22Rv1 (cell line): ENCODE measurements at regions not wholly inside any gene's neighbourhood (a gene's known extent, or its start where the extent isn't known, plus 50 kb on each side); places are given as distances from the start of the nearest gene placed in this dataset.

ENCODE experiments used
- H3K27ac ChIP-seq: fragments of 450-650 bp; 2 replicates; pipeline ENCODE4 v1.5.1; 2017
- CTCF ChIP-seq: fragments of 450-650 bp; IDR thresholded peaks from 2 replicates; pipeline ENCODE4 v1.5.1; 2017; ENCODE audit warnings: mild to moderate bottlenecking
- ZFX ChIP-seq: fragments of 450-650 bp; IDR thresholded peaks from 2 replicates; pipeline ENCODE4 v1.6.1; 2017; ENCODE audit warnings: antibody characterized with exemption, borderline replicate concordance

GRCh38 chr4:161256172-161256571 lies 907.6 kb downstream of the FSTL5 start:
- H3K27ac ChIP-seq = no peak overlapping the region
- TF ChIP-seq ZFX (no peak), CTCF (no peak)

- TF ChIP-seq CTCF (peak; percentile 35), ZFX (no peak)
- no peak overlapping the region for H3K27ac ChIP-seq
Measured at GRCh38 chr4:161254375-161254774, 909.4 kb downstream of the FSTL5 start.

GRCh38 chr4:161252520-161253141 lies 911.2 kb downstream of the FSTL5 start:
- TF ChIP-seq ZFX (no peak), CTCF (peak; percentile 82)
- no peak overlapping the region for H3K27ac ChIP-seq

GRCh38 chr4:161249779-161250440 lies 913.9 kb downstream of the FSTL5 start:
- TF ChIP-seq ZFX (no peak), CTCF (no peak)
- H3K27ac ChIP-seq = no peak overlapping the region

GRCh38 chr4:161248880-161249279 lies 914.9 kb downstream of the FSTL5 start:
- TF ChIP-seq ZFX (no peak), CTCF (no peak)
- no peak overlapping the region for H3K27ac ChIP-seq

- TF ChIP-seq CTCF (no peak), ZFX (no peak)
- H3K27ac ChIP-seq = no peak overlapping the region
Measured at GRCh38 chr4:161247831-161248230, 916.0 kb downstream of the FSTL5 start.

GRCh38 chr4:161238033-161238432 lies 925.8 kb downstream of the FSTL5 start:
- TF ChIP-seq CTCF (no peak), ZFX (no peak)
- no peak overlapping the region for H3K27ac ChIP-seq
